Kidney capillary endothelial cell (primary cell): ENCODE measurements at regions not wholly inside any gene's neighbourhood (a gene's known extent, or its start where the extent isn't known, plus 50 kb on each side); places are given as distances from the start of the nearest gene placed in this dataset.
A peak's percentile ranks its signal among the peaks of the same experiment; 100 is the strongest.
"Not testable (repeated sequence)": the region's sequence is repeated elsewhere in the genome, so short reads cannot be mapped to it uniquely, and the experiment has no call there.

ENCODE experiments used
- DNase-seq: peaks from one replicate; pipeline ENCODE4 v3.0.0-alpha.2; 2018; ENCODE audit warnings: low spot score

DNA sequence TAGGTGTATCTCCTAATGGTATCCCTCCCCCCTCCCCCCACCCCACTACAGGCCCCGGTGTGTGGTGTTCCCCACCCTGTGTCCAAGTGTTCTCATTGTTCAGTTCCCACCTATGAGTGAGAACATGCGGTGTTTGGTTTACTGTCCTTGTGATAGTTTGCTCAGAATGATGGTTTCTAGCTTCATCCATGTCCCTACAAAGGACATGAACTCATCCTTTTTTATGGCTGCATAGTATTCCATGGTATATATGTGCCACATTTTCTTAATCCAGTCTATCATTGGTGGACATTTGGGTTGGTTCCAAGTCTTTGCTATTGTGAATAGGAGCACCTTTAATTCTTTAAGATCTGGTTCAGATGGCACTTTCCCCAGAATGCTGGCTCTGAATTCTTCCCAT lies 58.5 kb upstream of the PTGFRN start:
- DNase-seq = not testable (repeated sequence)

DNA sequence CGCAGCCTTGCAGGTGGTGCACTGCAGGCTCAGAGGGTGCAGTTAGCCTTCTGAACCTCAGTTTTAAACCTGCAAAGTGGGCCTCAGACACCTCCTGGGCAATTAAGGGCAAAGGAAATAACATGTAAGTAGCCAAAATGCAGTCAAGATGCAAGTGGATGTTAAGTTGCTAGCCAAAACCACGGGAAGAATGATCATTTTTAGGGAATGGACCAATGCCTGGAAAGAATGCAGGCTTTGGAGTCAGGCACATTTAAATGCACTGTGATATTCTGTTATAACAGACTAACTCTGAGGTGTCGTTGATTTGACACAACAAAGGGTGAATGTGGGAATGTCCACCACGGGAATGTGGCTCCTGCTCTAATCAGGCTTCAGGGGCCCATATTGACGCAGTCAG lies 57.9 kb upstream of the PTGFRN start:
- DNase-seq = no peak

DNA sequence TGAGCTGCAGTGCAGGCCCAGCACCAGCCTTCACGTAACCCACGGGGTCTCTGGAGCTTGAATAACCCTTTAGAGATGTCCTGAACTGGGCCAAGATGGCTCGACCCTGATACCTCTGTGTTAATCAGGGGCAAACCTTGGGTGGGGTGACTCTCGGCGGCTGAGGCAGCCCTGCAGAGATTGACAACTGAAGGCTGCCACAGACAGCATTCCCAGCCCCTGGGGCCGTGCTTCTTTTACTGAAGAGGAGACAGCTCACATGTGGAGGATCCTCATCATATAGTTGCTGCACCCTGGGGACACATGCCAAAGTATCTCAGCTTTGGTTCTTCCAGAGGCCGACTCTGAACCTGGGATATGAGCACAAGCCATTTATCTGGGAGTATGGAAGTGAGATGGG lies 57.3 kb upstream of the PTGFRN start:
- no peak for DNase-seq

DNA sequence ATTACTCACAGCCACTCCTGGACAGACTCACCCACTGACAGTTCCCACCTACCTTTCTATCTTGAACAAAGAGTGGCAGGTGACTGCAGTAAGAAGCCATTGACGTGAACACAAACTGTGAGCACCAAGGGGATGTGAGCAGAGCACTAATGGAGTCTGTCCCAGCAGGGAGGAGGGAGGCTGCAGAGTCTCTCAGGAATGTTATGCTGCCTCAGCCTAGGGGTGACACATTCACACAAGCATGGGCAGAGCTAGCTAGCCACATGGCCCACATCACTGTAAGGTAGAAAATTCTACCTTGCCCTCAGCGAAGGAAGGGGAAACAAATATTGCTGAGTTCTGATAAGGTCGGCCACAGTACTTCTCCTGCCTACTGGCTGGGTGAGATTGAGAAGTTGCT lies 56.8 kb upstream of the PTGFRN start:
- no peak for DNase-seq

DNA sequence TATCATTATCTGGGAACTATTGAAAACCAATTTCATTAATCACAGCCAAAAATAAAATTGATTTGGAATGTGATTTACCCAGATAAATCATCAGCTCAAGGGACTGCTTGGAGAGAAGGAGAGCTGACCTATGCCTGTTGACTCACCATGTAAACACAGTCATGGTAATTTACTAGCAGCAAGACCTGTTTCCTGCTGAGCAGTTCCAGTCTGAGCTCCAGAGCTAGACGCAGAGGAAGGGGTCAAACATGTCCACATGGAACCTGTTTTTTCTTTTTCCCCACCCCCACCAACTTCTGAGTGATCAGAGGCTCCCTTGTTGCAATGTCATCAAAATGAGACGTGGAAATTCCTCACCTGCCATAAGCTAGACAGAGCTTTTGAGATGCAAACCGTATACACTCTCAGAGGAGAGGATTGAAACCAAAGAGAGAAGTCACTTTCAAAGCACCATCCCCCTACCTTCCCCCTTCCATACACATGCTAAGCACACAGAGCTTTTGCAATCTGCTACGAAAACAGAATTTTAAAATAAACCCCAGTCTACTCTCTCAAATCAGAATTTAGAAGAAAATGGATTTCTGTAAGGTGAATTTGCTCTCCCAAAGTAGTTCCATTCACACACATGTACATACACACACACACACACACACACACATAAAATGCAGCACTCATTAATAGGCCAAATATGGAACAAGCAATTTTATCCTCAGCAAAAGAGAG lies 55.9 kb upstream of the PTGFRN start:
- peak; percentile 87 for DNase-seq

DNA sequence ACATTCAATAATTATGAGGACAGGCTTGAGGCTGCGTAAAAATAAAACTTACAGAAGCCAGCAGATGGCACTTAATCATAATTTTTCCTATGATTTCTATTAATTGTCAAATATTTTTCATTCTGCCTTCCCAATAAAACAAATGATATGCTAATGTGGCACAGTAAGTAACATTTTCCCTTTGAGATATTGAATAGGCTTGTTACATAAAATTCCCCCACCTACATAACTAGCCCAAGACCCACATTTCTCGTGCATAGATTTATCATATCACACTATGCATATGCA lies 55.4 kb upstream of the PTGFRN start:
- DNase-seq = no peak

GRCh38 chr1:116854716-116855115 lies 55.0 kb upstream of the PTGFRN start:
- DNase-seq = no peak

DNA sequence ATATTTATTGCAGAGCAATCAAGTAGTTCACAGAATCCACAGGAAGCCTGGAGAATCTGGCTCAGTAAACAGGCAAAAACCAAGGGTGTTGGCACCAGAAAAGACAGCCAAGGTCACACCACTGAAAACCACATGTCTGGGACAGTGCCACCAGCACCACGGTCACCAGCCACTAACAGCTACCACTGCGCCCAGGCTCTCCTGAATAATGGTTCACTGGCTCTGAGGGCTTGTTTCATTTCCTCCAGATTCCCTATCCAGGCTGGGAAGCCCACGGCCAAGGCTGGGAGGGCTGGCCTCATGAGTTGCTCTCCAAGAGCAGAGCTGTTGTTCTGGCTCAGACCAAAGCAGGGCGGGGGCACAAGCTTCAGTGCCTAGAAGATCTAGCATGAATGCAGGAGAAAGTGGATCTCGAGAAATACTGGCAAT lies 54.5 kb upstream of the PTGFRN start:
- no peak for DNase-seq

DNA sequence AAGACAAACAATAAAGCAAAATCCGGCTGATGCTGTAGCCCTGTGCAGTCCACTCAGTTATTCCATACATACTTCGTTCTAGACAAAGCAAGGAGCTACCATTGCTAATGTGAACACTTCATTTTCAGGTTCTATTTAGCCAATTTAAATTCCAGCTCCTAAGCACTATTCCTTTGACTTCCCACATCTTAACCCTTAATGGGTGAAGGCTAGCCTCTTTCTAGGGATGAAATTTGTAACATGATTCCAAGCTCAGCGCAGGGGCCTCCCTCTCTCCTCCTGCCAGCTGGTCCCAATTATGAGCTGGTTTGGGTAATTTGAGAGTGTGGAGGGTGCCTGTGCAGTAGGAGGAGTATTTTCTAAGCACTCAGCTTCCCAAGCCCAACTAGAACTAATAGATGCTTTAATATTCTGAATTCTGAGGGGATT lies 53.9 kb upstream of the PTGFRN start:
- DNase-seq = no peak

GRCh38 chr1:116856312-116856711 lies 53.4 kb upstream of the PTGFRN start:
- DNase-seq = no peak

- no peak for DNase-seq
Measured at GRCh38 chr1:116857092-116857491, 52.6 kb upstream of the PTGFRN start.
